Natural killer cell (primary cell): ENCODE measurements at regions not wholly inside any gene's neighbourhood (a gene's known extent, or its start where the extent isn't known, plus 50 kb on each side); places are given as distances from the start of the nearest gene placed in this dataset.

Experiments
- ATAC-seq, 3 donors: fragments of 150-1000 bp in 2 of 3; fragments of 200-7000 bp in 1 of 3; cut with Tn5 transposase; 1 replicate in 1 of 3; 2 replicates in 2 of 3; pipeline ENCODE4 v1.10.0; 2021; ENCODE audit warnings: mild to moderate bottlenecking in 2 of 3, moderate library complexity in 2 of 3
- DNase-seq, 2 donors: peaks; one replicate each; pipeline versions ENCODE4 v3.0.0 to v3.0.0-alpha.2; 2013 to 2021; ENCODE audit warnings: mixed read lengths in 1 of 2
- H3K27ac ChIP-seq: one replicate; pipeline ENCODE4 v1.5.1; 2013; ENCODE audit warnings: mild to moderate bottlenecking, low read length
- H3K27me3 ChIP-seq: one replicate; pipeline ENCODE4 v1.6.1; 2013; ENCODE audit warnings: low read length; ENCODE audit not compliant: control insufficient read depth, insufficient read depth
- H3K36me3 ChIP-seq: one replicate; pipeline ENCODE4 v1.6.1; 2013; ENCODE audit warnings: low read length; ENCODE audit not compliant: control insufficient read depth, insufficient read depth
- H3K4me1 ChIP-seq: one replicate; pipeline ENCODE4 v1.6.1; 2013; ENCODE audit warnings: low read length; ENCODE audit not compliant: control insufficient read depth, insufficient read depth
- H3K4me3 ChIP-seq: one replicate; pipeline ENCODE4 v1.5.1; 2013; ENCODE audit warnings: low read length
- H3K9me3 ChIP-seq: one replicate; pipeline ENCODE4 v1.6.1; 2013; ENCODE audit warnings: low read length; ENCODE audit not compliant: control insufficient read depth, insufficient read depth
- H3K27ac Mint-ChIP-seq, 2 donors: one replicate each; pipeline ENCODE4 v1.8.0; 2022; ENCODE audit warnings: mild to moderate bottlenecking in 2 of 2, mixed read lengths in 2 of 2, moderate library complexity in 1 of 2
- H3K27me3 Mint-ChIP-seq, 2 donors: one replicate each; pipeline ENCODE4 v1.8.0; 2022; ENCODE audit warnings: low read depth in 2 of 2, mixed read lengths in 2 of 2
- H3K36me3 Mint-ChIP-seq: one replicate; pipeline ENCODE4 v1.8.0; 2022; ENCODE audit warnings: mixed read lengths
- H3K4me1 Mint-ChIP-seq, 2 donors: one replicate each; pipeline ENCODE4 v1.8.0; 2022; ENCODE audit warnings: mixed read lengths in 2 of 2
- H3K4me3 Mint-ChIP-seq: one replicate; pipeline ENCODE4 v1.8.0; 2022; ENCODE audit warnings: mild to moderate bottlenecking, moderate library complexity, mixed read lengths
- H3K9me3 Mint-ChIP-seq, 2 donors: one replicate each; pipeline ENCODE4 v1.8.0; 2022; ENCODE audit warnings: mixed read lengths in 2 of 2
- WGBS: methylation state at CpG from one replicate; pipeline ENCODE4 v1.1.7; 2013; ENCODE audit warnings: missing lambda C conversion rate; ENCODE audit not compliant: insufficient coverage; 5-methylcytosine and 5-hydroxymethylcytosine counted together
- intact Hi-C: fragments of 100-400 bp; cut with micrococcal nuclease; formaldehyde crosslinking; loops from one replicate; pipeline ENCODE4 v1.14.2; 2022
- TF ChIP-seq, protein P1 (sequence below): fragments of 200-600 bp; IDR thresholded peaks from one replicate; pipeline ENCODE4 v1.8.0; 2022; ENCODE audit warnings: antibody characterized with exemption

DNA sequence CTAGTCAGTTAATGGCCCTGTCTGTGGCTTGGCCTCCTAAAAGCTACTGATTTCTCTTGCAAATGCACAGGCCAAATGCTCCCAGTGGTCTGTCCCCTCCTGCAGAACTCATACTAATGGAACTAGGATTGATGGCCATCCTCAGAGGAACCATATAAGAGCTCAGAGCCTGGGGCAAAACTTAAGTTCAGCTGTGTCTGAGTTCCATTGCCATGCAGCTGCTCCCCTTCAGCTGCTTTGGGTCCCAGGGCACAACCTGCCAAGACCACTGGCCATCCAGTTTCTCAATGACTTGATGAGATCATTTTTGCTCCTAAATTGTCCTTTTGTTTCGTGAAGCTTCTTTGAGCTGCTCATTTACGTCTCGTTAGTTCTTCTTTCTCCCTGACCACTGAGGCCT lies 529.5 kb upstream of the TBL1XR1 start:
- Mint-ChIP-seq H3K36me3 (no peaks in the 10 kb centered on the region), H3K27ac (no peak overlapping the region), H3K9me3 (peaks cover 2 to 4% of the 10 kb centered on the region in 2 donors), H3K4me1 (peaks cover 27 to 32% of the 10 kb centered on the region in 2 donors), H3K27me3 (no peaks in the 10 kb centered on the region), H3K4me3 (no peak overlapping the region)
- intact Hi-C loops = no loop called here
- H3K4me1 ChIP-seq = peaks cover 9% of the 10 kb centered on the region
- no peaks in the 10 kb centered on the region for H3K9me3 ChIP-seq
- DNase-seq = no peak
- no peak overlapping the region for H3K27ac ChIP-seq
- ATAC-seq = no peak
- H3K27me3 ChIP-seq = no peaks in the 10 kb centered on the region
- H3K36me3 ChIP-seq = no peaks in the 10 kb centered on the region
- TF ChIP-seq, protein P1, sequence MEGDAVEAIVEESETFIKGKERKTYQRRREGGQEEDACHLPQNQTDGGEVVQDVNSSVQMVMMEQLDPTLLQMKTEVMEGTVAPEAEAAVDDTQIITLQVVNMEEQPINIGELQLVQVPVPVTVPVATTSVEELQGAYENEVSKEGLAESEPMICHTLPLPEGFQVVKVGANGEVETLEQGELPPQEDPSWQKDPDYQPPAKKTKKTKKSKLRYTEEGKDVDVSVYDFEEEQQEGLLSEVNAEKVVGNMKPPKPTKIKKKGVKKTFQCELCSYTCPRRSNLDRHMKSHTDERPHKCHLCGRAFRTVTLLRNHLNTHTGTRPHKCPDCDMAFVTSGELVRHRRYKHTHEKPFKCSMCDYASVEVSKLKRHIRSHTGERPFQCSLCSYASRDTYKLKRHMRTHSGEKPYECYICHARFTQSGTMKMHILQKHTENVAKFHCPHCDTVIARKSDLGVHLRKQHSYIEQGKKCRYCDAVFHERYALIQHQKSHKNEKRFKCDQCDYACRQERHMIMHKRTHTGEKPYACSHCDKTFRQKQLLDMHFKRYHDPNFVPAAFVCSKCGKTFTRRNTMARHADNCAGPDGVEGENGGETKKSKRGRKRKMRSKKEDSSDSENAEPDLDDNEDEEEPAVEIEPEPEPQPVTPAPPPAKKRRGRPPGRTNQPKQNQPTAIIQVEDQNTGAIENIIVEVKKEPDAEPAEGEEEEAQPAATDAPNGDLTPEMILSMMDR = no peak
- H3K4me3 ChIP-seq = no peak overlapping the region
- 80% methylated on average over 3 of the region's 3 CpGs for WGBS

DNA sequence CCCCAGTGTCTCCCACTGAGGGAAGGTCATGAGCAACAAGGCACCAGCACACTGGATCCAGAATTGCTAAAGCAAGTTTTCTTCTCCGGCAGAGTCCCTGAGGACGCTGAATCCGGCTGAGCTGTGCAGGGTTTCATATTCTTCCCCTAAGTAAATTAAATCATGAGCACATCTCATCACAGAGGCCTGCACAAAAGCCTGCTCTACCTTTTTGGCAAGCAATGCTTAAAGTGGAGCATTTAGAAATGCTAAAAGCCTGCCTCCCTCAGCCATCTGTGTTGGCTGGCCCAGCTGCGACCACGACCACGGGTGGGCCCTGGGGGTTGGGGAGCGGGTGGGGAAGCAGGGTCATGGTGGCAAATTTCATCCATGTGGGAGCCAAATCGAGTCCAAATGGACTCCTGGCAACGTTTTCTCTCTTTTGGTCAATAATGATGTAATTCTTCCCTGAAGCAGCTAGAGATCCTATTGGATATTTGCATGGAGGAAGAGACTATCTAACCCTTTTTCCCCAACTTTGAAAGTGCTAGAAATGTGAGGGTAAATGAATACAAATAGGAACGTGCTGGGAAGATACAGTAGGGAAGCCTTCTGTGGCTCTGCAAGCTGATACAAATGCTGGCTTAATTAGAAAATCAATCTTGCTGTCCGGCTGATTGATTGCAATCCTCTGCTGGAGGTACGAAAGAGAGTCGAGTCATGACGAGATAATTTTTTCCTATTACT lies 532.8 kb upstream of the TBL1XR1 start:
- Histone ChIP-seq H3K36me3 (no peaks in the 10 kb centered on the region), H3K27ac (no peak overlapping the region), H3K27me3 (no peaks in the 10 kb centered on the region), H3K4me1 (no peaks in the 10 kb centered on the region), H3K4me3 (no peak overlapping the region), H3K9me3 (no peaks in the 10 kb centered on the region)
- TF ChIP-seq, protein P1 = no peak
- Mint-ChIP-seq H3K27ac (no peak overlapping the region), H3K36me3 (no peaks in the 10 kb centered on the region), H3K4me1 (peaks cover 5 to 12% of the 10 kb centered on the region in 2 donors), H3K9me3 (peaks cover 2 to 4% of the 10 kb centered on the region in 2 donors), H3K4me3 (no peak overlapping the region), H3K27me3 (no peaks in the 10 kb centered on the region)
- intact Hi-C loops = no loop called here
- ATAC-seq (no peak), DNase-seq (no peak)
- 75% methylated on average over 11 of the region's 14 CpGs for WGBS

DNA sequence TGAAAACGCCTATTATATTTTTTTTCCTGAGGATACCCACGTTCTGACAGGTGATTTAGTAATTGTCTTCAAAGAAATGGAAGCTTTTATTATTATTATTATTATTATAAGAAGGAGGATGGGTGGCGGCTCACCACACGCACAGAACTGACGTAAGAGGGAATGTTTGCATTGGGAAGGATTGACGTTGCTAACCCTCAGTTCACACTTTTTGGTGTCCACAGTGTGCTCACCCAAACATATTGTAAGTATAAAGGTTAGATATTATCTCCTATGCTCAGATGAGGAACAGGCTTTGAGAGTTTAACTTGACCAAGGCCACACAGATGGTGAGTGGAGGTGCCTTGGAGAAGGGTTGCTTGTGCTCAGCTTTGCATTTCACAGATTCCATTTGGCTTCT lies 533.5 kb upstream of the TBL1XR1 start:
- DNase-seq (no peak), ATAC-seq (no peak)
- H3K36me3 ChIP-seq = no peaks in the 10 kb centered on the region
- Mint-ChIP-seq H3K9me3 (peaks cover 2 to 4% of the 10 kb centered on the region in 2 donors), H3K27me3 (no peaks in the 10 kb centered on the region), H3K4me3 (no peak overlapping the region), H3K27ac (no peak overlapping the region), H3K4me1 (peaks cover 0 to 6% of the 10 kb centered on the region in 2 donors), H3K36me3 (no peaks in the 10 kb centered on the region)
- H3K27ac ChIP-seq = no peak overlapping the region
- H3K4me1 ChIP-seq = no peaks in the 10 kb centered on the region
- intact Hi-C loops = no loop called here
- TF ChIP-seq, protein P1 = no peak
- no peaks in the 10 kb centered on the region for H3K9me3 ChIP-seq
- WGBS = 84% methylated on average over 4 of the region's 6 CpGs
- no peaks in the 10 kb centered on the region for H3K27me3 ChIP-seq
- no peak overlapping the region for H3K4me3 ChIP-seq
